ENCODE measurements at regions not wholly inside any gene's neighbourhood (a gene's known extent, or its start where the extent isn't known, plus 50 kb on each side); places are given as distances from the start of the nearest gene placed in this dataset.

- Histone ChIP-seq H3K4me3 (no peak overlapping the region), H3K9me3 (no peaks in the 10 kb centered on the region), H3K27ac (no peak overlapping the region), H3K27me3 (ENCODE audit: insufficient read depth in 3 of 3, low read length in 2 of 3) (no peaks in the 10 kb centered on the region), H3K4me1 (no peaks in the 10 kb centered on the region), H3K36me3 (ENCODE audit: insufficient read depth in 1 of 2, low read depth in 1 of 2) (no peaks in the 10 kb centered on the region)
- ATAC-seq (no peak), DNase-seq (no peak)
- TF ChIP-seq, protein P1, sequence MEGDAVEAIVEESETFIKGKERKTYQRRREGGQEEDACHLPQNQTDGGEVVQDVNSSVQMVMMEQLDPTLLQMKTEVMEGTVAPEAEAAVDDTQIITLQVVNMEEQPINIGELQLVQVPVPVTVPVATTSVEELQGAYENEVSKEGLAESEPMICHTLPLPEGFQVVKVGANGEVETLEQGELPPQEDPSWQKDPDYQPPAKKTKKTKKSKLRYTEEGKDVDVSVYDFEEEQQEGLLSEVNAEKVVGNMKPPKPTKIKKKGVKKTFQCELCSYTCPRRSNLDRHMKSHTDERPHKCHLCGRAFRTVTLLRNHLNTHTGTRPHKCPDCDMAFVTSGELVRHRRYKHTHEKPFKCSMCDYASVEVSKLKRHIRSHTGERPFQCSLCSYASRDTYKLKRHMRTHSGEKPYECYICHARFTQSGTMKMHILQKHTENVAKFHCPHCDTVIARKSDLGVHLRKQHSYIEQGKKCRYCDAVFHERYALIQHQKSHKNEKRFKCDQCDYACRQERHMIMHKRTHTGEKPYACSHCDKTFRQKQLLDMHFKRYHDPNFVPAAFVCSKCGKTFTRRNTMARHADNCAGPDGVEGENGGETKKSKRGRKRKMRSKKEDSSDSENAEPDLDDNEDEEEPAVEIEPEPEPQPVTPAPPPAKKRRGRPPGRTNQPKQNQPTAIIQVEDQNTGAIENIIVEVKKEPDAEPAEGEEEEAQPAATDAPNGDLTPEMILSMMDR (IDR thresholded peaks at IDR 0.05) = no peak
- WGBS, 3 donors = 73 to 95% (median 92%) methylated on average over 6 of the region's 6 CpGs
- intact Hi-C loops (cut with DNase I) = no loop called here
Observed at GRCh38 chr5:2373631-2374030, 377.8 kb downstream of the IRX2 start.

DNA sequence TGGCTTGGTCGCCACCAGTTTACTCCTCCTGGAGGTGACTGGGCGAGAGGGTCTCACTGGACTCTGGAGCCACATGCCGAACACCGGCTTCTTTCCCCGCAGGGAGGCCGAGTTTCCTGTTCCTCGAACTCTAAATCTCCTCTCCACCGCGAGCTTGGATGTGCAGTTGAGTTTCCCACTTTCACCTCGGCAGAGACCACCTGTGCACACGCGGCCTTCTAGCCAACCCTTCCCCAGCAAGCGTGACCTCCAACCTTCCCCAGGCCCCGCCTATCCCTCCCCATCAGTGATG is 380.1 kb downstream of the IRX2 start:
- intact Hi-C loops (cut with DNase I) = no loop called here
- Histone ChIP-seq H3K4me1 (no peaks in the 10 kb centered on the region), H3K27me3 (ENCODE audit: insufficient read depth in 3 of 3, low read length in 2 of 3) (no peaks in the 10 kb centered on the region), H3K27ac (no peak overlapping the region), H3K36me3 (ENCODE audit: insufficient read depth in 1 of 2, low read depth in 1 of 2) (no peaks in the 10 kb centered on the region), H3K9me3 (no peaks in the 10 kb centered on the region), H3K4me3 (no peak overlapping the region)
- no peak for DNase-seq
- 80 to 84% (median 82%) methylated on average over 13 to 14 of the region's 14 CpGs for WGBS, 3 donors
- TF ChIP-seq, protein P1 (IDR thresholded peaks at IDR 0.05) = no peak
- no peak for ATAC-seq

GRCh38 chr5:2370626-2371418 is 380.7 kb downstream of the IRX2 start:
- no peak for ATAC-seq
- no peaks in the 10 kb centered on the region for H3K36me3 ChIP-seq (ENCODE audit: insufficient read depth in 1 of 2, low read depth in 1 of 2)
- no peak overlapping the region for H3K27ac ChIP-seq
- H3K9me3 ChIP-seq = no peaks in the 10 kb centered on the region
- no peak for DNase-seq
- TF ChIP-seq, protein P1 (IDR thresholded peaks at IDR 0.05) = no peak
- intact Hi-C loops (cut with DNase I) = no loop called here
- 87 to 89% (median 87%) methylated on average over 24 of the region's 24 CpGs for WGBS, 3 donors
- no peaks in the 10 kb centered on the region for H3K4me1 ChIP-seq
- no peaks in the 10 kb centered on the region for H3K27me3 ChIP-seq (ENCODE audit: insufficient read depth in 3 of 3, low read length in 2 of 3)
- no peak overlapping the region for H3K4me3 ChIP-seq

DNA sequence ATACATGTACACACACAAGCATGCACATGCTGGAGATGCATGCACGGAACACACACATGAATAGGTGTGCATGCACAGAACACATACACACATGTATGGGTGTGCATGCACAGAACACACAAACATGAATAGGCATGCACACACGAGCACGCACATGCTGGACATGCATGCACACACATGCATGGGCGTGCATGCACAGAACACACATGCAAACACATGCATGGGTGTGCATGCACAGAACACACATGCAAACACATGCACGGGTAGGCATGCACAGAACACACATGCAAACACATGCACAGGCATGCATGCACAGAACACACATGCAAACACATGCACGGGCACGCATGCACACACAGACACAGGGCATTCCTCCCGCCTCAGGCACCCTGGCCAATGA is 382.3 kb downstream of the IRX2 start:
- TF ChIP-seq, protein P1 (IDR thresholded peaks at IDR 0.05) = no peak
- 81 to 94% (median 92%) methylated on average over 8 of the region's 8 CpGs for WGBS, 3 donors
- no peak overlapping the region for H3K27ac ChIP-seq
- ATAC-seq (no peak), DNase-seq (no peak)
- H3K27me3 ChIP-seq (ENCODE audit: insufficient read depth in 3 of 3, low read length in 2 of 3) = no peaks in the 10 kb centered on the region
- H3K36me3 ChIP-seq (ENCODE audit: insufficient read depth in 1 of 2, low read depth in 1 of 2) = no peaks in the 10 kb centered on the region
- intact Hi-C loops (cut with DNase I) = no loop called here
- H3K4me1 ChIP-seq = no peaks in the 10 kb centered on the region
- H3K4me3 ChIP-seq = no peak overlapping the region
- no peaks in the 10 kb centered on the region for H3K9me3 ChIP-seq

DNA sequence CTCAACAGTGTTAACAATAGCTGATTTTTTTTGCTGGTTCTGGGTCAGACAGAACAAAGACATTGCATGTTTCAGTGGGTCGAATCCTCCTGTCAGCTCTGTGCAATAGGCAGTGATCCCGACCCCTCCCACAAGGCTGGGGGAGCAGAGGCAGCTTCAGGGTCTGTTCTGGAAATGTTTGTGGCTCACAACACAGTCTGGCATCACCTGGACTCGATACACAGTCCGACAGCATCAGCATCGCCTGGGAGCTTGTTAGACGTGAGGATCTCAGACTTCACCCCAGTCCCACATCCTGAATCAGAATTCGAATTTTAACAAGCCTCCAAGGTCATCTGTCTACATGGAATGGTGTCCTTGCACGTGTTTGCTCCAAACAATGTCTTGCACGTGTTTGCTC is 384.7 kb downstream of the IRX2 start:
- Histone ChIP-seq H3K36me3 (ENCODE audit: insufficient read depth in 1 of 2, low read depth in 1 of 2) (no peaks in the 10 kb centered on the region), H3K9me3 (peaks cover 7% of the 10 kb centered on the region), H3K27ac (no peak overlapping the region), H3K4me1 (no peaks in the 10 kb centered on the region), H3K4me3 (no peak overlapping the region), H3K27me3 (ENCODE audit: insufficient read depth in 3 of 3, low read length in 2 of 3) (no peaks in the 10 kb centered on the region)
- TF ChIP-seq, protein P1 (IDR thresholded peaks at IDR 0.05) = no peak
- 60 to 67% (median 64%) methylated on average over 9 of the region's 9 CpGs for WGBS, 3 donors
- no peak for DNase-seq
- intact Hi-C loops (cut with DNase I) = no loop called here
- ATAC-seq = no peak
